IPS-18c (cell line): ENCODE measurements at regions not wholly inside any gene's neighbourhood (a gene's known extent, or its start where the extent isn't known, plus 50 kb on each side); places are given as distances from the start of the nearest gene placed in this dataset.
"Not testable (repeated sequence)": the region's sequence is repeated elsewhere in the genome, so short reads cannot be mapped to it uniquely, and the experiment has no call there.

Experiments used
- H3K4me3 ChIP-seq: 2 replicates; pipeline ENCODE4 v1.7.0; 2013; ENCODE audit warnings: low read depth, mild to moderate bottlenecking, low read length, moderate library complexity; ENCODE audit not compliant: insufficient read depth
- H3K9me3 ChIP-seq: one replicate; pipeline ENCODE4 v1.6.1; 2013; ENCODE audit warnings: mild to moderate bottlenecking, low read length, moderate library complexity; ENCODE audit not compliant: control insufficient read depth, insufficient read depth

GRCh38 chr7:66517212-66517909 lies 111.3 kb upstream of the KCTD7 start:
- H3K4me3 ChIP-seq, result no peak overlapping the region
- no peaks in the 10 kb centered on the region for H3K9me3 ChIP-seq

GRCh38 chr7:66518151-66518691 lies 110.5 kb upstream of the KCTD7 start:
- H3K4me3 ChIP-seq, result no peak overlapping the region
- no peaks in the 10 kb centered on the region for H3K9me3 ChIP-seq

DNA sequence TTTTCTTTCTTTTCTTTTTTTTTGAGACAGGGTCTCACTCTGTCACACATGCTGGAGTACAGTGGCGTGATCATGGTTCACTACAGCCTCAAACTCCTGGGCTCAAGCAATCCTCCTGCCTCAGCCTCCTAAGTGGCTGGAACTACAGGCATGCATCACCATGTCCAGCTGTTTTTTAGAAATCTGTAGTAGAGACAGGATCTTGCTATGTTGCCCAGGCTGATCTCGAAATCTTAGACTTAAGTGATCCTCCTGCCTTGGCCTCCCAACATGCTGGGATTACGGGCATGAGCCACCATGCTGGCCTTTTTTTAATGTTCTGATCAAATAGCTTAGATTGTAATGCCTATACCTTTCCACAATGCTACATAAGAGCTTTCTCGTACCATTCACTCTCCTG lies 107.0 kb upstream of the KCTD7 start:
- H3K9me3 ChIP-seq, result no peaks in the 10 kb centered on the region
- H3K4me3 ChIP-seq, result no peak overlapping the region

GRCh38 chr7:66522518-66522917 lies 106.2 kb upstream of the KCTD7 start:
- Histone ChIP-seq H3K4me3 (no peak overlapping the region), H3K9me3 (no peaks in the 10 kb centered on the region)

DNA sequence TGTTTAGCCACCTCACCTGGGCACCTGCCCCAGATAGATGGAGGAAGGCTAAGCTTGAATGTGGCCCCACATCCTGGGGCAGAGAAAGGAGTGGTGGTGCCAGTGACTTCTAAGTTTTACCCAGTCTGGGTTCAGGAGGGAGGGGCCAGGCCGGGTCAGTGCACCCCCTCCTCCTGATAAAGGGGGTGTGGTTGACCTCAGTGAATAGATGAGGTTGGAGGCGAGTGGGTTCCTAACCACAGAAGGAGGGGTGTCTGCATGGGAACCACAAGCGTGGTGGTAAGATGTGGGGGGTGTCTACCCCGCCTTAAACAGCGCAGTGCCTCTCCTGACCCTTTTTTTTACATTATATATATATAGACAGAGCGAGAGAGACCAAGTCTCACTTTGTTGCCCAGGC lies 105.3 kb upstream of the KCTD7 start:
- H3K4me3 ChIP-seq, result no peak overlapping the region
- H3K9me3 ChIP-seq, result no peaks in the 10 kb centered on the region

GRCh38 chr7:66524738-66525137 lies 103.9 kb upstream of the KCTD7 start:
- H3K4me3 ChIP-seq, result no peak overlapping the region
- H3K9me3 ChIP-seq, result no peaks in the 10 kb centered on the region

DNA sequence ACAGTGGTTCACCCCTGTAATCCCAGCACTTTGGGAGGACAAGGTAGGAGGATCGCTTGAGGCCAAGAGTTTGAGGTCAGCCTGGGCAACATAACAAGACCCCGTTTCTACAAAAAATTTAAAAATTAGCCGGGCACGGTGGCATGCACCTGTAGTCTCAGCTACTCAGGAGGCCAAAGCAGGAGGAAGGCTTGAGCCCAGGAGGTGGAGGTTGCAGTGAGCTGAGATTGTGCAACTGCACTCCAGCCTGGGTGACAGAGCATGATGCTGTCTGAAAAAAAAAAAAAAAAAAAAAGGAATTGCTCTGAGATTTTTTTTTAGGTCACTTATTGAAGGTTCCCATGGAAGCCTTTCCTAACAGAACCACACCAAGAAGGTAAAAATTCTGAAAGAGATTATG lies 101.9 kb upstream of the KCTD7 start:
- not testable (repeated sequence) for H3K9me3 ChIP-seq, H3K4me3 ChIP-seq

GRCh38 chr7:66528652-66529051 lies 100.0 kb upstream of the KCTD7 start:
- Histone ChIP-seq H3K4me3 (no peak overlapping the region), H3K9me3 (peaks cover 2% of the 10 kb centered on the region)

DNA sequence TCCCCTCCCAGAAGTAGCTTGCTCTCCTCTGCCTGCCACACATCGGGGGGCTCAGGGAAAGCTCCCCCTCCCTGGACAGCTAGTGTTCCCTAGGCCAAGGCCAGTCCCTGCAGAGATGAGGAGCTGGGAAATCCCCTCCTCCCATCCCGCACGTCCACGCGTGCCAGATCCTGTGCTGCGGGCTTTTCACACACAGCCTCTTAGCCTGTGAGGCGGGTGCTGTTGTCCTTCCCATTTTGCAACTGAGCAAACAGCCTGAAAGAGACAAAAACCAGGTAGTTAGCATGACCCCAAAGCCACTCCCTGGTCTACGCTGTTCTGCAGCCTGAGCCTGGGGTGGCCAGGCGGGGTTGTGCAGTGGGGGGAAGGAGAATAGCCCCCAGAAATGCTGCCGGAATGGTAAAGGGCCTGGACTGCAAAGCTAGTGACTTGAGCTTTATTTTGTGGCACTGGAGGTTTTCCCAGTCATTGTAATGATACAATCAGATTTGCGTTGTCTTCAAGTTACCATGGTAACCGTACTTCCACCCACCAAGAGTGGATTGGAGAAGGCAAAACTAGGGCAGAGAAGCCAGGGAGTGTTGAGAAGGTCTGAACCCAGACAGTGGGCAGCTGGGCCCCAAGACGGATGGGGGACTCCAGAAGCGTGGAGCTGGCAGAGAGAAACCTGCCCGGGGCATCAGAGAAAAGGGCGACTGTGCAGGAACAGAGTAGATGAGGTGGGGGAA lies 98.6 kb upstream of the KCTD7 start:
- peaks cover 2% of the 10 kb centered on the region for H3K9me3 ChIP-seq
- no peak overlapping the region for H3K4me3 ChIP-seq

- H3K9me3 ChIP-seq, result peaks cover 2% of the 10 kb centered on the region
- no peak overlapping the region for H3K4me3 ChIP-seq
These were observed 93.0 kb upstream of the KCTD7 start for GRCh38 chr7:66535414-66536329.

DNA sequence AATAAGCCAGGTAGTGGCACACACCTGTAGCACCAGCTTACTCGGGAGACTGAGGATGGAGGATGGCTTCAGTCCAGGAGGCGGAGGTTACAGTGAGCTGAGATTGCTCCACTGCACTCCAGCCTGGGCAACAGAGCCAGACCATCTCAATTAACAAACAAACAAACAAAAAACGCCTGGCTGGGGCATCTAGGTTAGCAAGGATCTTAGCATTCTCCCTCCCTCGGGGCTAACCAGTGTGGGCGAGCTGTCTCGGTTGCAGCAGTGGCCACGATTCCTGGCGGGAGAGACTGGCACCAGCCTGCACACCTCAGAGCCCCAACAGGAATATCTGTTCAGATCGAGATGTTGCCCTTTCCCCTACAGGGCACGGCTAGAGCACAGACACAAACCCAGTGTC lies 91.3 kb upstream of the KCTD7 start:
- Histone ChIP-seq H3K9me3 (peaks cover 2% of the 10 kb centered on the region), H3K4me3 (no peak overlapping the region)

DNA sequence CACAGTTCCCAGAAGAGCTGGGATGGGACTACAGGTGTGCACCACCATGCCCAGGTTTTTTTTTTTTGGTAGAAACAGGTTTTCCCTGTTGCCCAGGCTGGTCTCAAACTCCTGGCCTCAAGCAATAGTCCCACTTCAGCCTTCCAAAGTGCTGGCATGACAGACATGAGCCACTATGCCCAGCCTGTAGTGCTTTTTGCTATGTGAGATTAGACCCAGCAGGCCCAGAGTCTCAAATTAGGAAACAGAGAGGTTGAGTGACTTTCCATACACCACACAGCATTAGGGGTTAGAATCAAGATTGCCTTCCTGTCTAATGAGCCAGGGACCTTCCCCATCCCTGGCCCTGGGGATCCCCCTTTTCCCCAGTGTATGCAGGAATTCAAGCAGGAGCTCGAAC lies 90.8 kb upstream of the KCTD7 start:
- no peak overlapping the region for H3K4me3 ChIP-seq
- H3K9me3 ChIP-seq, result peaks cover 2% of the 10 kb centered on the region

DNA sequence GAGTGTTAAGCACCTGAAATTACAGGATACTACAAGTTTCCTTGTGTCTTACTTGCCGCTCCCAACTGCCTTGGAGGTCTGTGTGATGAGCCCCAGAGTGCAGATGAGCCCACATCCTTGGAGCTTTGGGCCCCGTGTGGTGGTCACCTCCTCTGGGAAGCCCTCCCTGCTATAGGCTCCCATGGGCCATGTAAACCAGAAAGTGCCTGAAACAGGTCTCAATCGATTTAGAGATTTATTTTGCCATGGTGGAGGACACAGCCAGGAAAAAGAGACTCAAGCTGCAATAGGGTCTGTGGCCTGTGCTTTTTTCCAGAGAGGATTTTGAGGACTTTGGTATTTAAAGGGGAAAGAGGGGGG lies 89.4 kb upstream of the KCTD7 start:
- Histone ChIP-seq H3K4me3 (no peak overlapping the region), H3K9me3 (no peaks in the 10 kb centered on the region)

- Histone ChIP-seq H3K4me3 (no peak overlapping the region), H3K9me3 (no peaks in the 10 kb centered on the region)
These were observed 88.7 kb upstream of the KCTD7 start for GRCh38 chr7:66539902-66540375.

GRCh38 chr7:66542049-66542448 lies 86.6 kb upstream of the KCTD7 start:
- Histone ChIP-seq H3K4me3 (no peak overlapping the region), H3K9me3 (no peaks in the 10 kb centered on the region)

DNA sequence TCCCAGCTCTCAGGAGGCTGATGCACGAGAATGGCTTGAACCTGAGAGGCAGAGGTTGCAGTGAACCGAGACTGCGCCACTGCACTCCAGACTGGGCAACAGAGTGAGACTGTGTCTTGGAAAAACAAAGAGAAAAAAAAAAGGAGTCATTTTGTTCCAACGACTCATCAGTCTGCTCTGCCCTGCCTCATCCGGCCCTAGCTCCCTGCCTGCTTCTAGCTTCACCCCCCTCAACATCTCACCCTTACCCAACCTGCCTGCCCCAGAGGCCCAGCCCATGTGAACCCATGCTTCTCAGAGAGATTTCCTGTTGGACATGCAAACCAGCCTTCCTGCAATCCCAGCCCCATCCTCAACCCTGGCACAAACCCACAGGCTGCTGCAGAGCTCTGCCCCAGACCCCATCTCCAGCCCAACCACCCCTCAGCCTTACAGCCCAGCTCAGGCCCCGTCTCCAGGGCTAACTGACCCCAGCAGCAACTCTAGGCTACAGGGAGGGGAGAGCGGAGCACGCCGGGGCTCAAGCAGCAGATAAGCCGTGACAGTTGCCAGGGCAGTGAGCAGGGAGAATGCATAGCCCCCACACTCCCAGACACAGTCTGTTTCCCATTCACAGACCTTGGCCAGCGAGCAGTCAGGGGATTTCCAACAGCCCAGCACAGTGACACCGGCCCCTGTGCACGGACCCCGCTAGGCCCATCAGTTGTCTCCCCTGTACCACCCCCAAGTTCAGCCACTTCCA lies 86.0 kb upstream of the KCTD7 start:
- H3K9me3 ChIP-seq, result no peaks in the 10 kb centered on the region
- H3K4me3 ChIP-seq, result no peak overlapping the region

DNA sequence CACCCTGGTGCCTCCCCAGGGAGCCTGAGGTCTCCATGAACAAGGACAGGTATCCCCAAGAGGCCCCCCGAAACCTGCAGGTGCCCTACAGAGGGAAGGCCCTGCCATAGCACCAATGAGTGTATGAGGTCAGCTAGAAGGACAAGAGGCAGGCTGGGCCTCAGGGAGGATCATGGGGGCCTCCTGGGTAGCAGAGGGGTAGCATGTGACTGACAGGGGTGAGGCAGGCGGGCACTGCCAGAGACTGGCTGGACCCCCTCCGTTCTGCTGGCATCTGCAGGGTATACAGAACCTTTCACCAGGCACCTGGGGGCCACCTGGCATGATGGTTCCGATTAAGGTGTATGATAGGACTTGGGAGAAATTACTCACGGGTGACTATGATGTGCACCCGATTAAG lies 79.2 kb upstream of the KCTD7 start:
- H3K9me3 ChIP-seq, result no peaks in the 10 kb centered on the region
- no peak overlapping the region for H3K4me3 ChIP-seq
